ENCODE measurements at regions not wholly inside any gene's neighbourhood (a gene's known extent, or its start where the extent isn't known, plus 50 kb on each side); places are given as distances from the start of the nearest gene placed in this dataset.

- peak overlapping the region; percentile 96 for H3K27ac ChIP-seq
- TF ChIP-seq CTCF (conservative IDR thresholded peaks at IDR 0.05), result no peak
These were observed 63.8 kb downstream of the KCNRG start for GRCh38 chr13:50078895-50079654.

DNA sequence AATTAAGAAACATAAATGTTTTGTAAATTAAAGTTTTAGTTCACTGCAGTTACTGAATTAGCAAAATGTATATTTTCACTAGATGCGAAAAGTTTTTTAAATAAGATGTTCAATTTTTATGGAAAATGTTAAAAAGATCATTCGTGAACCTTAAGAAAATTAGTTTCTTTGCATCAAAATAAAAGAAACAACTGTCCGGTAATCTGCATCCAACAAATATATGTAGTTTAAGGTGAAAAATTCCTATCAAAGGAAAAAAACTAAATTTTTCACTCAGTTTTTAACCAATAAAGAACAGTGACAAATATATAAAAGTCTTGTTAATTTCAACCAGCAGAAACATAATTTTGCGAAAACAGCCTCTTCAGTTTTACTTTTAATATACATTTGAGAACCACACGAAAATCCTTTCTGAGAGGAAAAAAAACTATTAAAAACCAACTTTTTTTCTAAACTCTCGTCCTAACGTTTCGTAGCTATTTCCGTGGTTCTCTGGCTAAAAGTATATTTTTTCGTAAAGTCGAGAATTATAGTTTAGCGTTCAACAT is 64.5 kb downstream of the KCNRG start:
- peak overlapping the region; percentile 96 for H3K27ac ChIP-seq

DNA sequence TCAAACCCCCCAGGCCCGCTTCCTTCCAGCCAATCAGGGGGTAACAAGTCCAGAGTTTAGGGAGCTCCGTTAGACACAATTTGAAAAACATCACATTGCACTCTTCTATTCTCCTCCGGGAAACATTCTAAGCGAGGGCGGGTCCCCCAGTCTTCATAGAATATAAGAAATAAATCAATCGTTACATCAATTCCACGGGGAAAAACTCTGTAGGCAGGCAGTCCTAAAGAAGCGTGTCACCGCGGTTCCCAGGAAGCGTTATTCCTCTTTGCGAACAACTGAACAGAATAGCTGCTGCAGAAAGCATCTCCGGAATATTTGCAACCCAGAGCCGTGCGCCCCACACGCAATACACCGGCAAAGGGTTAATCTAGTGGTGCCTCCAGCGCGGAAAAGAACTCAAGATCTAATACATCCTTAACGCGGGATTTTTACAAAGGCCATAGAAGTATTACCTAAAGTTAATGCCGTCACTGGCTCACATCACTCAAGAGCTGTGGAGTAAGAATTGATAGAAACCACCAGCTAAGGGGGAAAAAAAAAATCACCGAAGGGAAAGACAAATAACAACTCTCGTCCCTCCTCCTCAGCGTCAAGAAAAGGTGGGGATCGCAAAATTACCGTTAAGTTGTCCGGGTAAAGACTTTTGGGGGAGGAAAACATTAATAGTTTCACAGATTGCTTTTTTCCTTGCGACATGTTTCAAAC is 65.1 kb downstream of the KCNRG start:
- TF ChIP-seq CTCF (conservative IDR thresholded peaks at IDR 0.05), result no peak
- peak overlapping the region; percentile 96 for H3K27ac ChIP-seq

More for the DNA sequence above, 64.5 kb downstream of the KCNRG start:
- TF ChIP-seq CTCF (conservative IDR thresholded peaks at IDR 0.05), result no peak

DNA sequence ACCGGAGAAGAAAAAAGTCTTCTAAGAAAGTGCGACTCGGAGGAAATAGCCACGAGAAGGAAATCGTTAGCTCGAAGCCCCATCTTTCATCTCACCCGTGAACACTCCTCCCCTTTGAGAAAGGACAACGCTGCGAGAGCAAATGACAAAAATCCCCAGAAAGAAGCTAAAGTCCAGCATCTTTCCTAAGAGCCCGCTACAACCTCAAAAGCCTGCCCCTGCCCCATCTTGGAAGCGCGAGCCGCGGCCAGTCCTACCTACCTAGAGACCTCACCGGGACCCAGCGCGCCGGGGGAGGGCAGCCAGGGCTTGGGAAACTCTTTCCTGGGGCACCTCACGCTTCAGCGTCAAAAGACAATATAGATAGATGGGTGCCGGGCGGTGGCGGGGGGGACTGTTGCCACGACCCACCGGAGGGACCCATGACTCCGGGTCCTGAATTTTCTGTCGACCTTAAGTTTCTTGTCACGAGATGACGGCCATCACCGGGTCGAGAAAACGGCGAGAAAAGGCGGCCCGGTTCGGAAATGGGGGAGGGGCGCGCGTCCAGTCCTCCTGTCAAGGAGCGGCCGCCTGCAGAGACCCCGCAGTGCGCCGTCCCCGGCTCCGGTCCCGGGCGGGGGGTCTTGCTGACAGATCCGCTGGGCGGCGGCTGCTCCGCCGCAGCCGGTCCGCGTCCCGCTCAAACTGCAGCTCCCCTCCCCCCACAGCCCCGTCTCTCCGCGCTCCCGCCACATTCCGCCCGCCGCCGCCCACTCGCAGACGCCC is 65.9 kb downstream of the KCNRG start:
- H3K27ac ChIP-seq, result peak overlapping the region; percentile 96
- no peak for TF ChIP-seq CTCF (conservative IDR thresholded peaks at IDR 0.05)

GRCh38 chr13:50081679-50082425 is 66.6 kb downstream of the KCNRG start:
- TF ChIP-seq CTCF (conservative IDR thresholded peaks at IDR 0.05), result 0 out of 2 replicates have a peak, but pooled peaks have one; percentile 12
- H3K27ac ChIP-seq, result peak overlapping the region; percentile 96

- peak overlapping the region; percentile 96 for H3K27ac ChIP-seq
- TF ChIP-seq CTCF (conservative IDR thresholded peaks at IDR 0.05), result no peak
These were observed 67.4 kb downstream of the KCNRG start for GRCh38 chr13:50082426-50083281.
